Glutamatergic neuron (in vitro differentiated cells): ENCODE measurements at regions not wholly inside any gene's neighbourhood (a gene's known extent, or its start where the extent isn't known, plus 50 kb on each side); places are given as distances from the start of the nearest gene placed in this dataset.

ENCODE experiments used
- DNase-seq: peaks from one replicate; pipeline ENCODE4 v3.0.0; 2022
- H3K27ac Mint-ChIP-seq: one replicate; pipeline ENCODE4 v1.8.0; 2020; ENCODE audit warnings: mild to moderate bottlenecking, mixed read lengths, inconsistent platforms; ENCODE audit not compliant: unreplicated experiment
- H3K27me3 Mint-ChIP-seq: one replicate; pipeline ENCODE4 v1.8.0; 2020; ENCODE audit warnings: mild to moderate bottlenecking, moderate library complexity, mixed read lengths, inconsistent platforms; ENCODE audit not compliant: unreplicated experiment
- H3K36me3 Mint-ChIP-seq: one replicate; pipeline ENCODE4 v1.8.0; 2020; ENCODE audit warnings: mild to moderate bottlenecking, mixed read lengths, inconsistent platforms; ENCODE audit not compliant: unreplicated experiment
- H3K4me1 Mint-ChIP-seq: one replicate; pipeline ENCODE4 v1.8.0; 2020; ENCODE audit warnings: mild to moderate bottlenecking, low read depth, mixed read lengths, inconsistent platforms; ENCODE audit not compliant: unreplicated experiment
- H3K4me3 Mint-ChIP-seq: one replicate; pipeline ENCODE4 v1.8.0; 2020; ENCODE audit warnings: mild to moderate bottlenecking, mixed read lengths, inconsistent platforms; ENCODE audit not compliant: unreplicated experiment
- H3K9me3 Mint-ChIP-seq: one replicate; pipeline ENCODE4 v1.8.0; 2020; ENCODE audit warnings: mild to moderate bottlenecking, moderate library complexity, mixed read lengths, inconsistent platforms; ENCODE audit not compliant: unreplicated experiment
- TF ChIP-seq, protein P1 (sequence below): fragments of 200-600 bp; sonication (generic); IDR thresholded peaks from one replicate; pipeline ENCODE4 v1.5.0; 2021; ENCODE audit not compliant: partially characterized antibody, unreplicated experiment

DNA sequence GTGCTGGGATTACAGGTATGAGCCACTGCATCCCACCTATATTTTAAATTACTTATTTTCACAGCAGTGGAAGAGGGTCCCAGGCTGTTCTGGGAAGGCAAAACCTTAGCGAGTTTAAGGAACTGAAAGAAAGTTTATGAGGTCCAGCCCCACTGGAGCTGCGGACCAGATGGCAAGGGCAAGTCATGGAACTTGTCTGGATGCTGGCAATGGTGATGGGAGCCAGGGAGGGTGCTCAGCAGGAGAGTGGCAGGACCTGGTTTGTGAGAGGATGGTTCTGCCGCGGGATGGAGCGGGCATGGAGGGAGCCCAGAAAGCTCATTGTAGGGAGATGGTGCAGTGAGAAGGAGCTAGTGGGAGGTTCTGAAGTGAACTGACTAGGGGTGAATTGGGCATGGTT is 50.6 kb upstream of the SLC45A1 start:
- Mint-ChIP-seq H3K27ac (no peak overlapping the region), H3K27me3 (peaks cover 5% of the 10 kb centered on the region), H3K4me1 (no peaks in the 10 kb centered on the region), H3K36me3 (no peaks in the 10 kb centered on the region), H3K4me3 (no peak overlapping the region), H3K9me3 (peaks cover 3% of the 10 kb centered on the region)
- TF ChIP-seq, protein P1, sequence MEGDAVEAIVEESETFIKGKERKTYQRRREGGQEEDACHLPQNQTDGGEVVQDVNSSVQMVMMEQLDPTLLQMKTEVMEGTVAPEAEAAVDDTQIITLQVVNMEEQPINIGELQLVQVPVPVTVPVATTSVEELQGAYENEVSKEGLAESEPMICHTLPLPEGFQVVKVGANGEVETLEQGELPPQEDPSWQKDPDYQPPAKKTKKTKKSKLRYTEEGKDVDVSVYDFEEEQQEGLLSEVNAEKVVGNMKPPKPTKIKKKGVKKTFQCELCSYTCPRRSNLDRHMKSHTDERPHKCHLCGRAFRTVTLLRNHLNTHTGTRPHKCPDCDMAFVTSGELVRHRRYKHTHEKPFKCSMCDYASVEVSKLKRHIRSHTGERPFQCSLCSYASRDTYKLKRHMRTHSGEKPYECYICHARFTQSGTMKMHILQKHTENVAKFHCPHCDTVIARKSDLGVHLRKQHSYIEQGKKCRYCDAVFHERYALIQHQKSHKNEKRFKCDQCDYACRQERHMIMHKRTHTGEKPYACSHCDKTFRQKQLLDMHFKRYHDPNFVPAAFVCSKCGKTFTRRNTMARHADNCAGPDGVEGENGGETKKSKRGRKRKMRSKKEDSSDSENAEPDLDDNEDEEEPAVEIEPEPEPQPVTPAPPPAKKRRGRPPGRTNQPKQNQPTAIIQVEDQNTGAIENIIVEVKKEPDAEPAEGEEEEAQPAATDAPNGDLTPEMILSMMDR, result no peak
- DNase-seq, result no peak

DNA sequence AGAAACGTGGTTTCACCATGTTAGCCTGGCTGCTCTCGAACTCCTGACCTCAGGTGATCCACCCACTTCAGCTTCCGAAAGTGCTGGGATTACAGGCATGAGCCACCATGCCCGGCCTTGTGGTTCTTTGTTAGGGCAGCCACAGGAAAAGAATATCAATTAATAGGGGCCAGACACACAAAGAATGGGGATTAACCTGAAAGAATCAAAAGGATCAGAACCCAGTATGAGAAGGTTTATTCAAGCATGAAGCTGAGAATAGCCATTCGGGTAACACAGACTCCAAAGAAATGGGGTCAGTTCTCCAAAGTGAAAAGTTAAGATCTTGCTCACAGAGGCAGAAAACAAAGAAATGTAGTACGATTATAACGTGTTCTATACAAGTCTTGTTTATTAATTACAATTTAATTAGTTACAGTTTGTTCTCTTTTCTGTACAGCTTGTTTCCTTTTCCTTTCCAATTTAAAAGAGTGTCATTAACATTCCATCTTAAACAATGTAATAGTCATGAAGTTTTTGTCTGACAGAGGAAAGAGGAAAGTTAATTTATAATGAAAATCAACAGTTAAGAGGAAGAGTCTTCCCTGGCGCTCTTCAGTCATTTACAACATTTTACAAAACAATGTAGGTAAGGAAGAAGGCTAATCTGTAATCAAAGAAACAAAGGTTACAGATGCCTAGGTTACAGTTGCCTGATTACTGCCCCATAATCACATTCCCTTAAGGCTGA is 51.3 kb upstream of the SLC45A1 start:
- TF ChIP-seq, protein P1, result no peak
- Mint-ChIP-seq H3K36me3 (no peaks in the 10 kb centered on the region), H3K27ac (no peak overlapping the region), H3K4me3 (no peak overlapping the region), H3K4me1 (no peaks in the 10 kb centered on the region), H3K9me3 (peaks cover 3% of the 10 kb centered on the region), H3K27me3 (peaks cover 5% of the 10 kb centered on the region)
- no peak for DNase-seq

DNA sequence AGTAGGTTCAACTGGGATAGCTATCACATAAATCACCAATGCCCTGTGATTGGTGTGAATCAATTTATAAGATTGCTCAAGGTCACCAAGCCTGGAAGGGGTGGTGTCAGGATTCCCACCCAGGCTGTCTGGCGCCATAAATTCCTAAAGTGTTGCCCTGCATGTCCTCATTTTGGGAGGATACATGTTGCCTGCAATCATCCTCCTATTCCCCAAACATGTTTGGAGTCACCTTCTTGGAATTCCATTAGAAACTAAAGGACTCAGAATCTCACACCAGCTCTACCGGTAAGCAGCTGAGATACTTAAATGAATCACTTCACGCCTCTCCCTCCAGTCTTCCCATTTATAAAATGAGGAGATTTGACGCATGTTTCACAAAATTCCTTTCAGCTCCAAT is 54.1 kb upstream of the SLC45A1 start:
- Mint-ChIP-seq H3K4me3 (no peak overlapping the region), H3K9me3 (peaks cover 3% of the 10 kb centered on the region), H3K4me1 (no peaks in the 10 kb centered on the region), H3K27me3 (peaks cover 4% of the 10 kb centered on the region), H3K27ac (no peak overlapping the region), H3K36me3 (no peaks in the 10 kb centered on the region)
- no peak for DNase-seq
- TF ChIP-seq, protein P1, result no peak

DNA sequence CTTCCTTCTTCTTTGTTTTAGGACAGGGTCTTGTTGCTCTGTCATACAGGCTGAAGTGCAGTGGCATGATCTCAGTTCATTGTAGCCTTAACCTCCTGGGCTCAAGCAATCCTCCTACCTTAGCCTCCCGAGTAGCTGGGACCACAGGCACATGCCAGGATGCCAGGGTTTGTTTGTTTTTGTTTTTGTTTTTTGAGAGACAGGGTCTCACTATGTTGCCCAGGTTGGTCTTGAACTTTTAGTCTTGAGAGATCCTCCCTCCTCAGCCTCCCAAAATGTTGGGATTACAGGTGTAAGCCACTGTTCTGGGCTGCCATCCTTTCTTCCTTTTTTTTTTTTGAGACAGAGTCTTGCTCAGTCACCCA is 56.5 kb upstream of the SLC45A1 start:
- Mint-ChIP-seq H3K9me3 (no peaks in the 10 kb centered on the region), H3K27ac (no peak overlapping the region), H3K36me3 (peaks cover under 1% of the 10 kb centered on the region), H3K27me3 (peaks cover 2% of the 10 kb centered on the region), H3K4me3 (no peak overlapping the region), H3K4me1 (no peaks in the 10 kb centered on the region)
- no peak for DNase-seq
- TF ChIP-seq, protein P1, result no peak

DNA sequence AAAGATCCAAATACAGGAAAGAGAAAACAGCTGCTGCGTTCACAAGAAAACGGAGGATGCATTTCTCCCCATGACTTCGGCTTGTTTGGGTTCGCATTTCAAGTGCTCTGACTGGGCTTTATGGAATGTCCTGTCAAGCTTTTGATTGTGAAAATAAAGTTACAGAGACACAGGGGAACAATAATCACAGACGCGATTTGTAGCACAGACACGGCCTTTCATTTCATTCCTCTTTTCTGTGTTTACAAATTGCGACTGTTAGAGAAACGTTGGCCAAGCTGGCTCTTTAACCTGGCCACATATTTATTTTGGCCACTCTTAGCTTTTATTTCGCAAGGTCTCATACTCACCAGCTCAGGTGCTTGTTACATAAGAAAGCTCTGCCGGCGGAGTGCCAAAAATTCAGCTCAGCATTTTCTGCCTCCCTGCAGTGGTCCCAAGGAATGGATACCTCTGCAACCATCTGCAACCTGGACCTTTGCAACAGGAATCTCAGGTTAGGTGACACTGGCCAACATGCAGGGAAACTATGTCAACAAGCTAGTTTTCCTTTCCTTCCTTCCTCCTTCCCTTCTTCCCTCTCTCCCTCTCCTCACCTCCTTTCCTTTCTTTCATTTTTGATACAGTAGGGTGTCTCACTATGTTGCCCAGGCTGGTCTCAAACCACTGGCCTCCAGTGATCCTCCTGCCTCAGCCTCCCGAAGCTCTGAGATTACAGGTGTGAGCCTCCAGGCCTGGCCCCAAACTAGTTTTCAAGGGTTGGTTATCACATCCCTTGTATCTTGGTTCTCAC is 58.2 kb upstream of the SLC45A1 start:
- H3K4me3 Mint-ChIP-seq, result no peak overlapping the region
- H3K27me3 Mint-ChIP-seq, result peaks cover 2% of the 10 kb centered on the region
- TF ChIP-seq, protein P1, result no peak
- no peaks in the 10 kb centered on the region for H3K4me1 Mint-ChIP-seq
- H3K27ac Mint-ChIP-seq, result no peak overlapping the region
- peaks cover 4% of the 10 kb centered on the region for H3K36me3 Mint-ChIP-seq
- no peak for DNase-seq
- no peaks in the 10 kb centered on the region for H3K9me3 Mint-ChIP-seq
